Suprapubic skin (tissue), 4 donors: ENCODE measurements at regions not wholly inside any gene's neighbourhood (a gene's known extent, or its start where the extent isn't known, plus 50 kb on each side); places are given as distances from the start of the nearest gene placed in this dataset.
"Not testable (repeated sequence)": the region's sequence is repeated elsewhere in the genome, so short reads cannot be mapped to it uniquely, and the experiment has no call there.

Experiments used
- DNase-seq, 2 donors: peaks; one replicate each; pipeline ENCODE4 v3.0.0-alpha.2; 2019; ENCODE audit warnings: low spot score in 2 of 2
- H3K27ac ChIP-seq: fragments of 200-600 bp; sonication (generic); one replicate; pipeline ENCODE4 v1.5.1; 2019
- H3K27me3 ChIP-seq: fragments of 200-600 bp; sonication (generic); one replicate; pipeline ENCODE4 v1.5.1; 2019
- H3K36me3 ChIP-seq: fragments of 200-600 bp; sonication (generic); one replicate; pipeline ENCODE4 v1.5.1; 2019
- H3K4me1 ChIP-seq: fragments of 200-600 bp; sonication (generic); one replicate; pipeline ENCODE4 v1.5.1; 2019
- H3K4me3 ChIP-seq: fragments of 200-600 bp; sonication (generic); one replicate; pipeline ENCODE4 v1.5.1; 2019; ENCODE audit warnings: mild to moderate bottlenecking
- H3K9me3 ChIP-seq: fragments of 200-600 bp; sonication (generic); one replicate; pipeline ENCODE4 v1.5.1; 2019
- CTCF ChIP-seq, 2 donors: fragments of 200-600 bp in 1 of 2; fragments of 450-650 bp in 1 of 2; sonication (generic) in 1 of 2; IDR thresholded peaks; one replicate each; pipeline ENCODE4 v1.5.1; 2016 to 2019; ENCODE audit warnings: antibody characterized with exemption in 2 of 2, mild to moderate bottlenecking in 1 of 2, moderate library complexity in 1 of 2
- EP300 ChIP-seq: sonication (generic); formaldehyde crosslinking; IDR thresholded peaks from one replicate; pipeline ENCODE4 v1.6.1; 2017; ENCODE audit warnings: antibody characterized with exemption
- POLR2A ChIP-seq, 2 donors: fragments of 450-650 bp; IDR thresholded peaks; one replicate each; pipeline ENCODE4 v1.6.1; 2017; ENCODE audit warnings: antibody characterized with exemption in 2 of 2, mild to moderate bottlenecking in 2 of 2, moderate library complexity in 2 of 2
- POLR2AphosphoS5 ChIP-seq, 3 donors: sonication (generic); formaldehyde crosslinking; IDR thresholded peaks; one replicate each; pipeline ENCODE4 v1.6.1; 2017; ENCODE audit warnings: antibody characterized with exemption in 3 of 3
- WGBS: methylation state at CpG from one replicate; pipeline ENCODE4 v1.1.5; 2018; 5-methylcytosine and 5-hydroxymethylcytosine counted together

- H3K4me1 ChIP-seq: no peaks in the 10 kb centered on the region
- H3K9me3 ChIP-seq: peaks cover 4% of the 10 kb centered on the region
- H3K36me3 ChIP-seq: no peaks in the 10 kb centered on the region
- no peak overlapping the region for H3K27ac ChIP-seq
- H3K4me3 ChIP-seq: no peak overlapping the region
- 89% methylated on average over 9 of the region's 9 CpGs for WGBS
- TF ChIP-seq CTCF (IDR thresholded peaks at IDR 0.05): no peak
- no peak for TF ChIP-seq EP300
- no peak for TF ChIP-seq POLR2AphosphoS5 (IDR thresholded peaks at IDR 0.05)
- no peak for TF ChIP-seq POLR2A (IDR thresholded peaks at IDR 0.05)
- H3K27me3 ChIP-seq: no peaks in the 10 kb centered on the region
- peak in 1 of 2 donors; percentile 49 for DNase-seq
These were observed 574.7 kb downstream of the KCNJ18 start for GRCh38 chr17:22267019-22267418.

- no peak for TF ChIP-seq POLR2A (IDR thresholded peaks at IDR 0.05)
- no peak for TF ChIP-seq EP300
- no peak for TF ChIP-seq POLR2AphosphoS5 (IDR thresholded peaks at IDR 0.05)
- TF ChIP-seq CTCF (IDR thresholded peaks at IDR 0.05): no peak
- H3K9me3 ChIP-seq: peaks cover 4% of the 10 kb centered on the region
- no peak overlapping the region for H3K27ac ChIP-seq
- 85% methylated on average over 22 of the region's 25 CpGs for WGBS
- peak in 1 of 2 donors; percentile 31 for DNase-seq
- H3K4me1 ChIP-seq: no peaks in the 10 kb centered on the region
- no peaks in the 10 kb centered on the region for H3K27me3 ChIP-seq
- no peak overlapping the region for H3K4me3 ChIP-seq
- no peaks in the 10 kb centered on the region for H3K36me3 ChIP-seq
These were observed 576.0 kb downstream of the KCNJ18 start for GRCh38 chr17:22268214-22268911.

- Histone ChIP-seq H3K4me3 (no peak overlapping the region), H3K9me3 (peaks cover 4% of the 10 kb centered on the region), H3K27ac (no peak overlapping the region), H3K4me1 (no peaks in the 10 kb centered on the region), H3K27me3 (no peaks in the 10 kb centered on the region), H3K36me3 (no peaks in the 10 kb centered on the region)
- 77% methylated on average over 13 of the region's 13 CpGs for WGBS
- peak in 1 of 2 donors; percentile 49 for DNase-seq
- no peak for TF ChIP-seq POLR2AphosphoS5 (IDR thresholded peaks at IDR 0.05)
- TF ChIP-seq POLR2A (IDR thresholded peaks at IDR 0.05): no peak
- TF ChIP-seq CTCF (IDR thresholded peaks at IDR 0.05): no peak
- TF ChIP-seq EP300: no peak
These were observed 576.5 kb downstream of the KCNJ18 start for GRCh38 chr17:22268912-22269220.

- H3K4me3 ChIP-seq: no peak overlapping the region
- no peak overlapping the region for H3K27ac ChIP-seq
- H3K9me3 ChIP-seq: peaks cover 4% of the 10 kb centered on the region
- H3K27me3 ChIP-seq: no peaks in the 10 kb centered on the region
- TF ChIP-seq EP300 (no peak), POLR2A (IDR thresholded peaks at IDR 0.05) (no peak), POLR2AphosphoS5 (IDR thresholded peaks at IDR 0.05) (no peak), CTCF (IDR thresholded peaks at IDR 0.05) (no peak)
- DNase-seq: peak in 1 of 2 donors; percentile 23
- H3K4me1 ChIP-seq: no peaks in the 10 kb centered on the region
- no peaks in the 10 kb centered on the region for H3K36me3 ChIP-seq
- 84% methylated on average over 2 of the region's 4 CpGs for WGBS
These were observed 578.1 kb downstream of the KCNJ18 start for GRCh38 chr17:22270381-22270780.

GRCh38 chr17:22270809-22271208 is 578.5 kb downstream of the KCNJ18 start:
- not testable (repeated sequence) for H3K9me3 ChIP-seq, H3K27ac ChIP-seq, H3K4me3 ChIP-seq, H3K27me3 ChIP-seq, H3K36me3 ChIP-seq, H3K4me1 ChIP-seq
- DNase-seq: peak in 1 of 2 donors; percentile 47
- 43% methylated on average over 1 of the region's 1 CpG for WGBS
